HCT116 (cell line): ENCODE measurements at regions not wholly inside any gene's neighbourhood (a gene's known extent, or its start where the extent isn't known, plus 50 kb on each side); places are given as distances from the start of the nearest gene placed in this dataset.

Experiments used
- ATAC-seq: fragments of 200-7000 bp; cut with Tn5 transposase; 2 replicates; pipeline ENCODE4 v1.9.1; 2020; ENCODE audit warnings: mild to moderate bottlenecking, moderate library complexity
- BruUV-seq: library from RNA; stranded (reverse); fragments of 400-500 nt; replicated peaks from 2 replicates; lab custom pipeline; 2021; lab: Mats Ljungman, UMichigan
- CTCF ChIA-PET: fragments of 300-600 bp; sonication (Branson Sonifier 250); formaldehyde crosslinking; loops from one replicate; lab custom pipeline; 2021; ENCODE audit warnings: antibody characterized with exemption; lab: Charles Lee
- POLR2A ChIA-PET: fragments of 300-600, 350-600 bp; sonication (Branson Sonifier 250); formaldehyde crosslinking; loops from one replicate; lab custom pipeline; 2021; ENCODE audit warnings: antibody characterized with exemption; lab: Charles Lee
- RAD21 ChIA-PET, 2 experiments: fragments of 300-600 bp; sonication (Branson Sonifier 250); formaldehyde crosslinking; loops; one replicate each; lab custom pipeline; 2023; ENCODE audit warnings: low total read pairs in 2 of 2; ENCODE audit not compliant: uncharacterized antibody in 2 of 2, unreplicated experiment in 2 of 2, low non-redundant PET in 1 of 2; lab: Charles Lee
- DNase-seq: peaks from one replicate; pipeline ENCODE4 v3.0.0-alpha.2; 2010; ENCODE audit warnings: low read depth, low spot score
- H2AFZ ChIP-seq: fragments of 200-600 bp; shearing (Covaris generic), sonication (generic); 2 replicates; pipeline ENCODE4 v1.6.1; 2017; ENCODE audit warnings: low read depth, mixed run types, mixed read lengths, antibody characterized with exemption, low read length; ENCODE audit not compliant: poor library complexity, severe bottlenecking
- H3K27ac ChIP-seq: 2 replicates; pipeline ENCODE4 v1.5.1; 2012; ENCODE audit warnings: low read depth, low read length
- H3K27me3 ChIP-seq: fragments of 200-600 bp; sonication (generic); 2 replicates; pipeline ENCODE4 v1.6.1; 2016; ENCODE audit warnings: mixed run types, low read length, mixed read lengths; ENCODE audit not compliant: insufficient read depth
- H3K36me3 ChIP-seq, 2 experiments: fragments of 200-500 bp in 1 of 2; fragments of 200-600 bp in 1 of 2; sonication (Bioruptor generic) in 1 of 2; sonication (generic) in 1 of 2; 2 replicates each; pipeline versions ENCODE4 v1.5.1 to v1.6.1; 2014 to 2016; ENCODE audit warnings: low read length in 2 of 2, inconsistent platforms in 1 of 2, mixed read lengths in 1 of 2, mixed run types in 1 of 2; ENCODE audit not compliant: insufficient read depth in 2 of 2, control insufficient read depth in 1 of 2
- H3K4me1 ChIP-seq, 2 experiments: fragments of 200-600 bp in 1 of 2; sonication (generic) in 1 of 2; 2 replicates each; pipeline versions ENCODE4 v1.5.1 to v1.6.1; 2012 to 2017; ENCODE audit warnings: low read length in 2 of 2, inconsistent platforms in 1 of 2, mild to moderate bottlenecking in 1 of 2, mixed read lengths in 1 of 2, mixed run types in 1 of 2, moderate library complexity in 1 of 2; ENCODE audit not compliant: insufficient read depth in 2 of 2, control insufficient read depth in 1 of 2
- H3K4me2 ChIP-seq: fragments of 200-600 bp; sonication (generic); 2 replicates; pipeline ENCODE4 v1.6.1; 2017; ENCODE audit warnings: mixed run types, low read length, mixed read lengths
- H3K4me3 ChIP-seq, 2 experiments: fragments of 200-600 bp in 1 of 2; sonication (generic) in 1 of 2; replicated peaks in 1 of 2; 2 replicates each; pipeline ENCODE4 v1.5.1; 2011 to 2016; ENCODE audit warnings: low read length in 2 of 2, control low read depth in 1 of 2, low read depth in 1 of 2, mild to moderate bottlenecking in 1 of 2, mixed read lengths in 1 of 2, mixed run types in 1 of 2
- H3K79me2 ChIP-seq: fragments of 200-600 bp; sonication (generic); 2 replicates; pipeline ENCODE4 v1.6.1; 2017; ENCODE audit warnings: mild to moderate bottlenecking, mixed run types, low read length, moderate library complexity, mixed read lengths; ENCODE audit not compliant: insufficient read depth
- H3K9ac ChIP-seq: fragments of 200-600 bp; sonication (generic); 2 replicates; pipeline ENCODE4 v1.6.1; 2016; ENCODE audit warnings: low read length, mixed read lengths
- H3K9me2 ChIP-seq: fragments of 200-600 bp; sonication (generic), shearing (Covaris generic); 2 replicates; pipeline ENCODE4 v1.6.1; 2017; ENCODE audit warnings: mixed run types, mild to moderate bottlenecking, moderate library complexity; ENCODE audit not compliant: insufficient read depth
- H3K9me3 ChIP-seq, 2 experiments: fragments of 200-500 bp in 1 of 2; fragments of 200-600 bp in 1 of 2; sonication (Bioruptor generic) in 1 of 2; sonication (generic) in 1 of 2; 2 replicates each; pipeline ENCODE4 v1.6.1; 2014 to 2017; ENCODE audit warnings: low read length in 2 of 2, mixed read lengths in 2 of 2, inconsistent platforms in 1 of 2, low read depth in 1 of 2, mild to moderate bottlenecking in 1 of 2, mixed run types in 1 of 2, moderate library complexity in 1 of 2; ENCODE audit not compliant: control insufficient read depth in 1 of 2, insufficient read depth in 1 of 2
- H4K20me1 ChIP-seq: fragments of 200-600 bp; sonication (generic), shearing (Covaris generic); 2 replicates; pipeline ENCODE4 v1.6.1; 2017; ENCODE audit warnings: mixed run types, mild to moderate bottlenecking, moderate library complexity; ENCODE audit not compliant: insufficient read depth
- CBX3 ChIP-seq: IDR thresholded peaks from 2 replicates; pipeline ENCODE4 v1.6.1; 2012; ENCODE audit warnings: low read depth
- CEBPB ChIP-seq: IDR thresholded peaks from 2 replicates; pipeline ENCODE4 v1.6.1; 2012; ENCODE audit warnings: low read depth
- EGR1 ChIP-seq: IDR thresholded peaks from 2 replicates; pipeline ENCODE4 v1.6.1; 2012; ENCODE audit warnings: low read depth
- EZH2phosphoT487 ChIP-seq: fragments of 200-600 bp; IDR thresholded peaks from 2 replicates; pipeline ENCODE4 v1.6.1; 2018; ENCODE audit warnings: antibody characterized with exemption, borderline replicate concordance
- FOSL1 ChIP-seq: IDR thresholded peaks from 2 replicates; pipeline ENCODE4 v1.6.1; 2012; ENCODE audit warnings: low read depth
- POLR2A ChIP-seq: IDR thresholded peaks from 2 replicates; pipeline ENCODE4 v1.7.0; 2011; ENCODE audit warnings: borderline replicate concordance; ENCODE audit not compliant: insufficient read depth, insufficient read length; ENCODE audit errors: extremely low read depth
- POLR2AphosphoS5 ChIP-seq: IDR thresholded peaks from 2 replicates; pipeline ENCODE4 v1.6.1; 2011; ENCODE audit warnings: mild to moderate bottlenecking, low read depth, low read length, moderate library complexity
- RAD21 ChIP-seq: IDR thresholded peaks from 2 replicates; pipeline ENCODE4 v1.6.1; 2012; ENCODE audit warnings: low read depth, mild to moderate bottlenecking
- SP1 ChIP-seq: IDR thresholded peaks from 2 replicates; pipeline ENCODE4 v1.6.1; 2012; ENCODE audit warnings: low read depth
- SRF ChIP-seq: IDR thresholded peaks from 2 replicates; pipeline ENCODE4 v1.6.1; 2012; ENCODE audit warnings: low read depth
- ZNF274 ChIP-seq: fragments of 200-500 bp; sonication (Bioruptor generic); IDR thresholded peaks from 2 replicates; pipeline ENCODE4 v1.6.1; 2014; ENCODE audit warnings: mild to moderate bottlenecking, low read depth, low read length, inconsistent platforms
- intact Hi-C: fragments of 100-400 bp; cut with micrococcal nuclease; formaldehyde crosslinking; loops from 2 replicates; pipeline ENCODE4 v1.10.0; 2022
- TF ChIP-seq, protein P1 (sequence below): IDR thresholded peaks from 2 replicates; pipeline ENCODE4 v1.6.1; 2012
- TF ChIP-seq, protein P2 (sequence below): IDR thresholded peaks from 2 replicates; pipeline ENCODE4 v1.6.1; 2012; ENCODE audit warnings: low read depth
- TF ChIP-seq, protein P3 (sequence below), 3 experiments: fragments of 200-600 bp in 1 of 3; sonication (generic) in 1 of 3; IDR thresholded peaks in 2 of 3; conservative IDR thresholded peaks in 1 of 3; 2 replicates each; pipeline ENCODE4 v1.5.1; 2012 to 2017; ENCODE audit warnings: low read depth in 2 of 3, low read length in 2 of 3, antibody characterized with exemption in 1 of 3, borderline replicate concordance in 1 of 3, control low read depth in 1 of 3, mild to moderate bottlenecking in 1 of 3, mixed read lengths in 1 of 3, mixed run types in 1 of 3, moderate library complexity in 1 of 3; ENCODE audit not compliant: insufficient read depth in 1 of 3

DNA sequence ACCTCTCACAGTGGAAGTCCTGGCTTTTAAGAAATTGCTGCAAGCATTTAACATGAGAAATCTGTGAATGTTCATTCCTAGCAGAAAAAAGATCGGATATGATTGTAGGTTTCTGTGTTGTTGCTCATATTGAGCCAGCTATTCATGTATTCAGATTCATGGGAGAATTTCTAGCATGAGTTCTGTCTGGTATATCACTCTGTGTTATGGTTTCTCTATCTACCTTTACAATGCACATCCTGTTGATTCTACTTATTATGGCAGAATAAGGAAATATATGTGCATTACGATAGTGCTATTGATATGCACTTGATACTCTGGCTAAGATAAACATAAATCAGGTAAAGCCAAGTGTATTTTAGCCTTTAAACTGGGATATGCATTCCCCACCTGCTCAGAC, 138.2 kb downstream of the KCNRG start (continued):
- TF ChIP-seq, protein P1, sequence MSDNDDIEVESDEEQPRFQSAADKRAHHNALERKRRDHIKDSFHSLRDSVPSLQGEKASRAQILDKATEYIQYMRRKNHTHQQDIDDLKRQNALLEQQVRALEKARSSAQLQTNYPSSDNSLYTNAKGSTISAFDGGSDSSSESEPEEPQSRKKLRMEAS: no peak
- TF ChIP-seq POLR2A (no peak), SP1 (no peak)

DNA sequence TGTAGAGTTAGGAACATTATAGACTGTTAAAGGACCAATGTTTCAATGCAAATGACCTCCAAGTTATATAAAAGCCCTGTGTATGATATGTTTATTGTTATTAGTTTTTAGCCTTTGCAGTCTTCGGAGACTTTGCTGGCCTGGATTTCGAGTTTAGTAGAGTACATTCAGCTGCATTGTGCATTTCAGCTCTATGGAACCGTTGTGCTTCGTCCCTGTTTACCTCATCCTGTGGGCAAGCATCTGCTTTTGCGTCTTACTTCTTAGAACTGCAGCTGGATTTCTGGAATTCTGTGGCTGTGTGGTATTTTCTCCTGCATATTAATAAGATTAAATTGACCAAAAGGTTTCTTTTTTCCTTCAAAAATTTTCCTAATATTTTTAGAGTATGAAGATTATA, 138.6 kb downstream of the KCNRG start:
- no peak overlapping the region for H2AFZ ChIP-seq
- H3K79me2 ChIP-seq: no peaks in the 10 kb centered on the region
- RAD21 ChIA-PET: no interaction called here
- CTCF ChIA-PET: no interaction called here
- H3K9me3 ChIP-seq: no peaks in the 10 kb centered on the region
- BruUV-seq: no TSS peak
- DNase-seq (no peak), ATAC-seq (no peak)
- H4K20me1 ChIP-seq: no peaks in the 10 kb centered on the region
- H3K9me2 ChIP-seq: no peaks in the 10 kb centered on the region
- H3K4me3 ChIP-seq: no peak overlapping the region
- POLR2A ChIA-PET: no interaction called here
- H3K9ac ChIP-seq: no peak overlapping the region
- H3K27ac ChIP-seq: no peak overlapping the region
- no peaks in the 10 kb centered on the region for H3K4me1 ChIP-seq
- no peak for TF ChIP-seq POLR2AphosphoS5
- no peak for TF ChIP-seq POLR2A
- TF ChIP-seq, protein P1: no peak
- TF ChIP-seq, all 23 proteins: peak for 0
- H3K36me3 ChIP-seq: no peaks in the 10 kb centered on the region
- intact Hi-C loops: no loop called here
- H3K4me2 ChIP-seq: no peak overlapping the region
- no peaks in the 10 kb centered on the region for H3K27me3 ChIP-seq

DNA sequence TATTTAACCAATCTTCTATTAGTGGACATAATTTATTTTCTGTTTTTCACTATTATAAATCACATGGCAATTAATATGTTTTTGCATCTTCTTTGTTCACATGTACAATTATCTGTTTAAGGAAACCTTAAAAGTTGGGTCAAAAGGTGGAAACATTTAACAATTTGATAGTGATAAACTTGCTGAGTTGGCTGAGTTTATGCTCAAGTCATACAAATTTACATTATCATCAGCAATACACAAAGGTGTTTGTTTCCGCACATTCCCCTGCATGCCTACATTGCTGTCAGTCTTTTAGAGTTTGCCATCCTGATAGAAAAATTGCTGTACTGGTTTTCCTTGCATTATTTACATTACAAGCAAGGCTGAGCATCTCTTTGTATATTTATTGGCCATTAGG, 139.5 kb downstream of the KCNRG start:
- H3K27ac ChIP-seq: no peak overlapping the region
- H3K27me3 ChIP-seq: no peaks in the 10 kb centered on the region
- no peaks in the 10 kb centered on the region for H3K36me3 ChIP-seq
- H3K79me2 ChIP-seq: no peaks in the 10 kb centered on the region
- POLR2A ChIA-PET: no interaction called here
- 0 out of 2 replicates have a peak, but pooled peaks cover 3% of the 10 kb centered on the region for H3K9me2 ChIP-seq
- no peak overlapping the region for H3K4me2 ChIP-seq
- no peak overlapping the region for H3K9ac ChIP-seq
- no TSS peak for BruUV-seq
- no peaks in the 10 kb centered on the region for H4K20me1 ChIP-seq
- RAD21 ChIA-PET: no interaction called here
- H3K4me3 ChIP-seq: no peak overlapping the region
- ATAC-seq (no peak), DNase-seq (no peak)
- no peaks in the 10 kb centered on the region for H3K4me1 ChIP-seq
- CTCF ChIA-PET: no interaction called here
- H3K9me3 ChIP-seq: no peaks in the 10 kb centered on the region
- H2AFZ ChIP-seq: no peak overlapping the region
- intact Hi-C loops: no loop called here
- no peak for TF ChIP-seq RAD21
- TF ChIP-seq EGR1: no peak
- no peak for TF ChIP-seq SRF
- TF ChIP-seq, protein P1: no peak
- TF ChIP-seq ZNF274: no peak
- no peak for TF ChIP-seq EZH2phosphoT487
- TF ChIP-seq CBX3: no peak
- TF ChIP-seq POLR2A: no peak
- TF ChIP-seq, protein P2, sequence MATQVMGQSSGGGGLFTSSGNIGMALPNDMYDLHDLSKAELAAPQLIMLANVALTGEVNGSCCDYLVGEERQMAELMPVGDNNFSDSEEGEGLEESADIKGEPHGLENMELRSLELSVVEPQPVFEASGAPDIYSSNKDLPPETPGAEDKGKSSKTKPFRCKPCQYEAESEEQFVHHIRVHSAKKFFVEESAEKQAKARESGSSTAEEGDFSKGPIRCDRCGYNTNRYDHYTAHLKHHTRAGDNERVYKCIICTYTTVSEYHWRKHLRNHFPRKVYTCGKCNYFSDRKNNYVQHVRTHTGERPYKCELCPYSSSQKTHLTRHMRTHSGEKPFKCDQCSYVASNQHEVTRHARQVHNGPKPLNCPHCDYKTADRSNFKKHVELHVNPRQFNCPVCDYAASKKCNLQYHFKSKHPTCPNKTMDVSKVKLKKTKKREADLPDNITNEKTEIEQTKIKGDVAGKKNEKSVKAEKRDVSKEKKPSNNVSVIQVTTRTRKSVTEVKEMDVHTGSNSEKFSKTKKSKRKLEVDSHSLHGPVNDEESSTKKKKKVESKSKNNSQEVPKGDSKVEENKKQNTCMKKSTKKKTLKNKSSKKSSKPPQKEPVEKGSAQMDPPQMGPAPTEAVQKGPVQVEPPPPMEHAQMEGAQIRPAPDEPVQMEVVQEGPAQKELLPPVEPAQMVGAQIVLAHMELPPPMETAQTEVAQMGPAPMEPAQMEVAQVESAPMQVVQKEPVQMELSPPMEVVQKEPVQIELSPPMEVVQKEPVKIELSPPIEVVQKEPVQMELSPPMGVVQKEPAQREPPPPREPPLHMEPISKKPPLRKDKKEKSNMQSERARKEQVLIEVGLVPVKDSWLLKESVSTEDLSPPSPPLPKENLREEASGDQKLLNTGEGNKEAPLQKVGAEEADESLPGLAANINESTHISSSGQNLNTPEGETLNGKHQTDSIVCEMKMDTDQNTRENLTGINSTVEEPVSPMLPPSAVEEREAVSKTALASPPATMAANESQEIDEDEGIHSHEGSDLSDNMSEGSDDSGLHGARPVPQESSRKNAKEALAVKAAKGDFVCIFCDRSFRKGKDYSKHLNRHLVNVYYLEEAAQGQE: no peak
- TF ChIP-seq, protein P3, sequence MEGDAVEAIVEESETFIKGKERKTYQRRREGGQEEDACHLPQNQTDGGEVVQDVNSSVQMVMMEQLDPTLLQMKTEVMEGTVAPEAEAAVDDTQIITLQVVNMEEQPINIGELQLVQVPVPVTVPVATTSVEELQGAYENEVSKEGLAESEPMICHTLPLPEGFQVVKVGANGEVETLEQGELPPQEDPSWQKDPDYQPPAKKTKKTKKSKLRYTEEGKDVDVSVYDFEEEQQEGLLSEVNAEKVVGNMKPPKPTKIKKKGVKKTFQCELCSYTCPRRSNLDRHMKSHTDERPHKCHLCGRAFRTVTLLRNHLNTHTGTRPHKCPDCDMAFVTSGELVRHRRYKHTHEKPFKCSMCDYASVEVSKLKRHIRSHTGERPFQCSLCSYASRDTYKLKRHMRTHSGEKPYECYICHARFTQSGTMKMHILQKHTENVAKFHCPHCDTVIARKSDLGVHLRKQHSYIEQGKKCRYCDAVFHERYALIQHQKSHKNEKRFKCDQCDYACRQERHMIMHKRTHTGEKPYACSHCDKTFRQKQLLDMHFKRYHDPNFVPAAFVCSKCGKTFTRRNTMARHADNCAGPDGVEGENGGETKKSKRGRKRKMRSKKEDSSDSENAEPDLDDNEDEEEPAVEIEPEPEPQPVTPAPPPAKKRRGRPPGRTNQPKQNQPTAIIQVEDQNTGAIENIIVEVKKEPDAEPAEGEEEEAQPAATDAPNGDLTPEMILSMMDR (IDR thresholded peaks at IDR 0.05 in 2 of 3, conservative IDR thresholded peaks at IDR 0.05 in 1 of 3; ENCODE audit: borderline replicate concordance in 1 of 3, insufficient read depth in 1 of 3, low read depth in 2 of 3, low read length in 2 of 3): no peak
- no peak for TF ChIP-seq FOSL1
- TF ChIP-seq CEBPB: no peak
